CD4-positive, alpha-beta T cell (primary cell): ENCODE measurements at regions not wholly inside any gene's neighbourhood (a gene's known extent, or its start where the extent isn't known, plus 50 kb on each side); places are given as distances from the start of the nearest gene placed in this dataset.

Experiments
- ATAC-seq: fragments of 200-7000 bp; cut with Tn5 transposase; one replicate; pipeline ENCODE4 v1.10.0; 2022; ENCODE audit warnings: mild to moderate bottlenecking; ENCODE audit not compliant: poor library complexity
- CTCF ChIA-PET: fragments of 350-600 bp; sonication (Branson Sonifier 250); formaldehyde crosslinking; loops from one replicate; lab custom pipeline; 2021; ENCODE audit warnings: antibody characterized with exemption, inconsistent platforms; lab: Charles Lee
- POLR2A ChIA-PET: fragments of 350-600 bp; sonication (Branson Sonifier 250); formaldehyde crosslinking; loops from one replicate; lab custom pipeline; 2021; ENCODE audit warnings: antibody characterized with exemption, inconsistent platforms; lab: Charles Lee
- DNase-seq, 14 experiments: peaks; one replicate each; pipeline ENCODE4 v3.0.0-alpha.2; 2013 to 2020; ENCODE audit warnings: mixed read lengths in 2 of 14
- H3K27ac ChIP-seq, 2 donors: one replicate each; pipeline versions ENCODE4 v1.5.1 to v1.7.0; 2013; ENCODE audit warnings: low read length in 2 of 2, low read depth in 1 of 2, mild to moderate bottlenecking in 1 of 2
- H3K27me3 ChIP-seq, 2 experiments: 1 replicate in 1 of 2; 2 replicates in 1 of 2; pipeline versions ENCODE4 v1.6.1 to v1.7.0; 2013; ENCODE audit warnings: low read length in 2 of 2, control low read depth in 1 of 2, mild to moderate bottlenecking in 1 of 2, moderate library complexity in 1 of 2; ENCODE audit not compliant: insufficient read depth in 2 of 2, control insufficient read depth in 1 of 2
- H3K36me3 ChIP-seq: one replicate; pipeline ENCODE4 v1.6.1; 2013; ENCODE audit warnings: low read length, control low read depth; ENCODE audit not compliant: insufficient read depth
- H3K4me1 ChIP-seq: one replicate; pipeline ENCODE4 v1.6.1; 2013; ENCODE audit warnings: low read length, control low read depth; ENCODE audit not compliant: insufficient read depth
- H3K4me3 ChIP-seq: one replicate; pipeline ENCODE4 v1.5.1; 2013; ENCODE audit warnings: mild to moderate bottlenecking, low read length, moderate library complexity
- H3K9me3 ChIP-seq, 2 experiments: 1 replicate in 1 of 2; 2 replicates in 1 of 2; pipeline versions ENCODE4 v1.6.1 to v1.7.0; 2013; ENCODE audit warnings: low read length in 2 of 2, mild to moderate bottlenecking in 2 of 2, control low read depth in 1 of 2, moderate library complexity in 1 of 2; ENCODE audit not compliant: control insufficient read depth in 1 of 2, insufficient read depth in 1 of 2
- H3K27ac Mint-ChIP-seq: one replicate; pipeline ENCODE4 v1.8.0; 2020; ENCODE audit warnings: mixed read lengths
- H3K27me3 Mint-ChIP-seq: one replicate; pipeline ENCODE4 v1.8.0; 2021; ENCODE audit warnings: mixed read lengths
- H3K36me3 Mint-ChIP-seq: one replicate; pipeline ENCODE4 v1.8.0; 2021; ENCODE audit warnings: low read depth, mixed read lengths
- H3K4me1 Mint-ChIP-seq: one replicate; pipeline ENCODE4 v1.8.0; 2021; ENCODE audit warnings: low read depth, mixed read lengths
- H3K4me3 Mint-ChIP-seq: one replicate; pipeline ENCODE4 v1.8.0; 2020; ENCODE audit warnings: mild to moderate bottlenecking, mixed read lengths
- H3K9me3 Mint-ChIP-seq: one replicate; pipeline ENCODE4 v1.8.0; 2020; ENCODE audit warnings: mixed read lengths
- CTCF ChIP-seq: fragments of 200-600 bp; IDR thresholded peaks from one replicate; pipeline ENCODE4 v1.8.0; 2022; ENCODE audit warnings: antibody characterized with exemption, mild to moderate bottlenecking
- intact Hi-C, 2 experiments: fragments of 100-400 bp; cut with DNase I in 1 of 2; cut with micrococcal nuclease in 1 of 2; formaldehyde crosslinking; loops; one replicate each; pipeline versions ENCODE4 v1.15.1 to v1.9.0; 2023 to 2025; cut with DNase I, micrococcal nuclease

GRCh38 chr4:169849456-169849855 lies 91.7 kb upstream of the HPF1 start:
- Mint-ChIP-seq H3K4me1 (no peaks in the 10 kb centered on the region), H3K27me3 (peaks cover 14% of the 10 kb centered on the region), H3K36me3 (no peaks in the 10 kb centered on the region), H3K27ac (no peak overlapping the region), H3K4me3 (no peak overlapping the region), H3K9me3 (no peaks in the 10 kb centered on the region)
- H3K27ac ChIP-seq = no peak overlapping the region
- no peaks in the 10 kb centered on the region for H3K4me1 ChIP-seq
- intact Hi-C loops = no loop called here
- DNase-seq = no peak
- TF ChIP-seq CTCF = no peak
- H3K9me3 ChIP-seq = no peaks in the 10 kb centered on the region
- H3K36me3 ChIP-seq = no peaks in the 10 kb centered on the region
- no peak for ATAC-seq
- H3K27me3 ChIP-seq = no peaks in the 10 kb centered on the region
- ChIA-PET POLR2A (no interaction called here), CTCF (no interaction called here)
- H3K4me3 ChIP-seq = no peak overlapping the region

- H3K27me3 Mint-ChIP-seq = peaks cover 19% of the 10 kb centered on the region
- ATAC-seq (no peak), DNase-seq (no peak)
- ChIA-PET POLR2A (interaction anchor here (0.6 kb wide), 1 partner anchor 1695 kb away, joined by 3 read pairs; no protein-coding TSS in a partner anchor), CTCF (no interaction called here)
- intact Hi-C loops = no loop called here
- no peaks in the 10 kb centered on the region for H3K36me3 ChIP-seq
- H3K4me1 Mint-ChIP-seq = no peaks in the 10 kb centered on the region
- no peaks in the 10 kb centered on the region for H3K9me3 ChIP-seq
- H3K4me3 ChIP-seq = no peak overlapping the region
- no peaks in the 10 kb centered on the region for H3K9me3 Mint-ChIP-seq
- H3K4me3 Mint-ChIP-seq = no peak overlapping the region
- no peaks in the 10 kb centered on the region for H3K27me3 ChIP-seq
- H3K27ac Mint-ChIP-seq = no peak overlapping the region
- H3K36me3 Mint-ChIP-seq = no peaks in the 10 kb centered on the region
- TF ChIP-seq CTCF = no peak
- H3K4me1 ChIP-seq = no peaks in the 10 kb centered on the region
- no peak overlapping the region for H3K27ac ChIP-seq
Measured at GRCh38 chr4:169848018-169848417, 90.3 kb upstream of the HPF1 start.

- Mint-ChIP-seq H3K4me1 (no peaks in the 10 kb centered on the region), H3K27ac (no peak overlapping the region), H3K4me3 (no peak overlapping the region), H3K27me3 (peaks cover 19% of the 10 kb centered on the region), H3K36me3 (no peaks in the 10 kb centered on the region), H3K9me3 (no peaks in the 10 kb centered on the region)
- ChIA-PET CTCF (no interaction called here), POLR2A (no interaction called here)
- no peak for DNase-seq
- Histone ChIP-seq H3K4me3 (no peak overlapping the region), H3K27me3 (no peaks in the 10 kb centered on the region), H3K36me3 (no peaks in the 10 kb centered on the region), H3K9me3 (no peaks in the 10 kb centered on the region), H3K4me1 (no peaks in the 10 kb centered on the region), H3K27ac (no peak overlapping the region)
- intact Hi-C loops = no loop called here
- no peak for TF ChIP-seq CTCF
- ATAC-seq = no peak
Measured at GRCh38 chr4:169847171-169847570, 89.4 kb upstream of the HPF1 start.
